Right renal cortex interstitium (tissue), 3 donors: ENCODE measurements at regions not wholly inside any gene's neighbourhood (a gene's known extent, or its start where the extent isn't known, plus 50 kb on each side); places are given as distances from the start of the nearest gene placed in this dataset.
A peak's percentile ranks its signal among the peaks of the same experiment; 100 is the strongest.

Experiments
- DNase-seq, 3 donors: peaks; one replicate each; pipeline ENCODE4 v3.0.0-alpha.2; 2013; ENCODE audit warnings: low read depth in 3 of 3, low spot score in 2 of 3

DNA sequence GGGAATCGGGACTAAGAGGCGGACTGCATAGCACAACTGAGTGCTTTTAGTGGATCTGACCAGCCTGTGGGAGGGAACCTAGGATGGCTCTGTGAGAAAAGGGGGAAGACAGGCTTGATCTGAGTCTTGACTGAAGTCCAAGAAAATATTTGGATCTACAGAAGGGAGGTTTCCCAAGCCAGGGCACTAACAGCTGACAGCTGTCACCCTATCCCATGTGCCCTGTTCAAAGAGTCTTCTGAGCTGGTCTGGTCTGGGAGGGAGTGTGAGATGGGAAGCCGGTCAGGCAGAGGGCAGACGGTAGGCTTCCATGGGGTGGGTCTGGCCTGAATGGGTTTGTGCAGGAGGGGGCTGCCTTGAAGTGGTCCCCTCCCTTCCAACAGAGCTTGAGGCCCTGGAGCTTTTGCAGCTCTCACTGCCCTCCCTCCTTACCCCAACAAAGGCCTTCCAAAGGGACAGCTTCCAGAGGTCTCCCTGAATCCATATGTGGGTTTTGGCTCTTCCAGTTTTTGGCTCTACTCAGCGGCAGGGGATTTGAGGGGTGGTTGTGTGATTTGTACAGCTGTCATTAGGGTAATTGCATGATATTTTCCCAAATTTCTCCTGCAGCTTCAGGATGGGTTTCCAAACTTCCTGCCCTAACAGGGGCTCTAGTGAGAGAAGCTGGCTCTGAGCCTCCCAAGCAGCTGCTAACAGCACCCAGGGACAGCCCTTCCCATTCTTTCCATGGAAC, 643.7 kb downstream of the BCOR start:
- DNase-seq, result no peak

DNA sequence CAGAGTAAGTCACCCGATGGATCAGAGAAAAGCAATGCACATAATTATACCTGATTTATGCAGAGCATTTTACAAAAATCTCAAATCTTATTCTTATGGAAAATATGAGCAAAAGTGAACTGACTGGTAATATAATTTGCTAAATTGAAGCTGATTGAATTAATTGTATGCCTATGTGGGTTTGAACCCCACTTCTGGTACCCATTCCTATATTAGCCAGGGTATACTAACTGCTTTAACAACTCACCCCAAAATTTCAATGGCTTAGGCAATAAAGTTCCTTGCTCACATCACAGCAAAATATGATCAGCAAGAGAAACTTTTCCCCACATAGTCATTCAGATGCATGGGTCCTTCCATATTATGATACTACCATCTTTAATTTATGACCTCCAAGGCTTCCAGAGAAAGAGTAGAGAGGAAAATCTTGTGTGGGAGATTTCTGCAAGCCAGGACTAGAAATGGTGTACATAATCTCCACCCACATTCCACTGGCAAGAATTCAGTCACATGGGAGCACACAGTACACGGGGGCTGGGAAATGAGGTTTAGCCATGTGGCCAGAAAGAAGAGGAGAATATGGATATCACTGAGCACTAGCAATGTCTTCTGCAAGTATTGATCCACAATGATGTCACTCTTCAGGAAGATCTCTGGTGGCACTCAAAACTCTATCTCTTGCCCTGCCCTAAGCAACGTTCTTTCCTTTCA, 640.7 kb downstream of the BCOR start:
- no peak for DNase-seq

DNA sequence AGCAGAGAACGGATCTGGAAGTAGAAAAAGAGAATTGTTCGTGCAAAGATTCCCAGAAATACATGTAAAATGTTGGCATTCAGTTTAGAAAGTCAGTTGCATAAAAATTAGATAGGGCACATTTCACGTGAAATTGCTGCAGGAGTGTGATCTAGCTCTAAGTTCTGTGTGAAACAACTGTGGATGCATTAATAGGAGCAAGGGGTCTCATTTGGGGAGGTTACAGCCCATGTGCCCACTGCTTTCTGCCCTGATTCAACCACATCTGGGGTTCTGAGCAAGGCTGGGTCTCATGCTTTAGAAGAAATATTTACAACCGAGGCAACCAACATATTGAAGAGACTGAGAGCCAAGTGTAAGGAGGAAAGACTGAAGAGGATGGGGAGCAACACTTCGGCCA, 639.0 kb downstream of the BCOR start:
- no peak for DNase-seq

DNA sequence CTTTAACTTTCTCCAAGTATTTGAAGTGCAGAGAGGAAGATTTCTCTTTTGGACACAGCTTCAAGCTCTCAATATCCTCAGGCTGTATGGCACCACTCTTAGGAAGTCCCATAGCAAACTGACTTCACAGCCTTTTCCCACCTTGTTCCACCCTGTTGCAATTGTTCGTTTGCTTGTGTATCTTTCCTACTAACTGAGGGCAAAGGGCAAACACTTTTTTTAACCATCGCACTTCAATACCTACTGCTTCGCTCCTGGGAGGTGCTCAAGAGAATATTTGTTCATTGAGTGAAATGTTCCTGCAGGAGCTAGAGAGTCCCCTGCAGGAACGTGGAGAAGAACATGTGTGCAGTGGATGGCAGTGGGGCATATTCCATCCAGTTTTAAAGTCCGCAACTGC, 638.6 kb downstream of the BCOR start:
- DNase-seq, result no peak

DNA sequence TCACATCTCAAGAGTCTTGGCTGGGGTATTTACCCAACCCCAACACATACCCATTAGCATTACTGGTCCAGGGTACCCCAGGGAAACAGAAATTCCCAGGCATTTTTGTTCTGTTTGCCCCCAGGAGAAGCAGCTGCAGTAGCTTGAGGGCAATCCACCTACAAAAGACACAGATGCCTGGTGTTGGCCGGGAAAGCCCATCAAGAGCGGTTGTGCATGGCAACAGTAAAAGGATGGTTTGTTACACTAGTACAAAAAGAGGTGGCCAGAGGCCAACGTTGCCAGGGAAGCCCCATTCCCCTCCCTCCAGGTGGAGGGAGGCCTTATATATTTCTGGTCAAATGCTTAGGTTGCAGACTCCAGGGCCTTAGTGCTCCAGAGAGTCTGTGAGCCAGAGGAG, 637.8 kb downstream of the BCOR start:
- no peak for DNase-seq

DNA sequence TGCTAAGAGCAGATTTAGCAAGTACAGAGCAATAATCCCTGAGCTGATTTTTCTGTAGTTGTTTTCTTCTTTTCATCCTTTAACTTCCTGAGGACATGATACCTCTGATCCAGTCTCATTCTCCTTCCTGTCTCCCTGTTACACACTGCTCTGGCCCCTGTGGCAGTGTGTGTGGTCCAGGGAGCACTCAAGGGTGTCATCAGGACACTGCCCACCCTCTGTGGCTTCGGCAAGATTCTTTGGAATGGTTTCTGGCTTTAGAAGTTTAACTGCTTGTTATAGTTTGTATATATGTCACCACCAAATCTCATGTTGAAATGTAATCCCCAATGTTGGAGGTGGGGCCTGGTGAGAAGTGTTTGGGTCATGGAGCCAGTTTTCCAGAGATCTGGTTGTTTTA, 637.3 kb downstream of the BCOR start:
- DNase-seq, result no peak

DNA sequence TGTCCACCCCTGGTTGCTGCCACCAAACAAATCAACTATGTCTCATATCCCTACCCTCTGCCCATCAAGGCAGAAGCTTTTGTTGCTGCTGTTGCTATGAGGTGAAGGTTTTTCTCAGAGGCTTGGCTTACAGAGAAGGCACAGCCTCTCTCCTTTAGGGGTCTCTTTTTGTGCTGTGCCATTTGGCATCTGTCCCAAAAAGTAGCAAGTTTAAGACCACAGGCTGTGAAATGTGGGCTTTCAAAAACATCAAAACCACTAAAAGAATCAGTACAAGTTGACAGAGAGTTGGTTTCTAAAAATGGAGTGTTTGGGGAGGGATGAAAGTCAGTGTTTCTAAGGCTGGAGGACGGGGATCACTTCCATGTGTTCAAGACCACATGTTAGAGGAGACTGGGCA, 634.9 kb downstream of the BCOR start:
- DNase-seq, result no peak

DNA sequence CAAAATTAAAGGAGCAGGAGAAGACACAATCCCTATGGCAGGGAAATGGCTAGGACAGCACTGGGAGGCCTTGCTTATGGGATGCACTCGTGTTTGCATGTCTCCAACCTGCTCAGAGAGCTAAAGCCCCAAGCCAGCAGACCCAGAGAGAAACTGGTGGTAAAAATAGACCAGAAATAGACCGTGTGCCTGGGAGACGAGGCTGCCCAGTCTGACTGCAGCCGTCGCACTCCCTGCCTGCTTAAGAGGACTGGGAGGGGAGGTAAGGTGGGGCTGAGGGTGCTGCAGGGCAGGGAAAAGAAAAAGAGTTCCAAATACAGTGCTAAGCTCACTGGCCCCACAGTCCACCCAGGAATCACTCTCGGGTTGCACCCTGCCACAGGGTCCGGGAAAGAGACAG, 633.5 kb downstream of the BCOR start:
- no peak for DNase-seq

DNA sequence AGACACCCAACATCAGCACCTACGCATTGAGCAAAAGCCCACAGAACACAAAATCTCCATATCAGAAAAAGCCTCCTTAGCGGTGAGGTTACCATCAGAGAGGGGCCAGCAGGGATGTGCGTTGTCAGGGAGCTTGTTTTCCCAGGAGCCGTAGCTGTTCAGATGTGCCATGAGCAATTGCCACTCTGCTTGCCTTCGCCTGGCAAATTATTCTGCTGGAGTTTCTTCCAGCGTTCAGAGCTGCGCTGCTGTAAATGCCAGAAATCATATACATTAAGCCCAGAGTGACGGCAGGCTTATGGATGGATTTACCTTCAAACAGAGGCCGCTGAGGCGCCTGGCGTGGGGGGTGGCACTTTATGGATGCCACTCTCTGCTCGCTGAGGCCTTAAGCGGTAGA, 632.3 kb downstream of the BCOR start:
- no peak for DNase-seq

DNA sequence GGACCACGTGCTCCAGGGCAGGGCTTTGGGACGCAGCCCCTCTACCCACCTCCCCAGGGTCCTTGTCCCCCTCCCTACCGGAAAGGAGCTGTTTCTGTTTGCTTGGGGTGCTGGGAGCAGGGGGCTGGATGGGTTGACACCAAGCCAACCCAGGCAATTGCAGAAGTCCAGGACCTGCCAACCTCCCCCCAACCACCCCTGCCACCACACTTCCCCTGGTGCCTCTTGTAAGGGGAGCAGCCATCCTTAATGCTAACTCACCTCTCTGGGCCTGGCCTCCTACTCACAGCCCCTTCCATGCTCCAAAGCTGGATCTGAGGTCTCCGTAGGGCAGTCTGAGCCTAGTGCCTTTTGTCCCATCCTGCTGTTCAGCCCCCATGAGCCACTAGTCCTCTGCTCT, 631.9 kb downstream of the BCOR start:
- no peak for DNase-seq

DNA sequence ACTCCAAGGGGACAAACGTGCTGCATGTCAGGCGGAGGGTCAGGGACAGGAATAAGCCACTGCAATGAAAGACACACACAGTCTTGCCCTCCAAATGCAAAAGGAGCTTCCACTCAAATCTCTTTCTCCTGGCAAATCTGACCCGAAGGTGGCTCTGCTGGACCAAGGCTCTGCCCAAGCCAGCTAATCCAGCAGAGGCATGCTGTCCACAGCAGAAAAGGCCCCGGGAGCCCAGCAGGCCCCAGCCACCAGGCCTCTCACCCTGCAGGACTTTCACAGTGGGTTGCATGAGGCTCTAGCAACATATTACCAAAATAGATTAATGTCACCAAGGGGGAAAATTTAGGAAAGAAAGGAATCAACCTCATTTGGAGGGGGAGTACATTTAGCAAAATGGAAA, 628.6 kb downstream of the BCOR start:
- no peak for DNase-seq

DNA sequence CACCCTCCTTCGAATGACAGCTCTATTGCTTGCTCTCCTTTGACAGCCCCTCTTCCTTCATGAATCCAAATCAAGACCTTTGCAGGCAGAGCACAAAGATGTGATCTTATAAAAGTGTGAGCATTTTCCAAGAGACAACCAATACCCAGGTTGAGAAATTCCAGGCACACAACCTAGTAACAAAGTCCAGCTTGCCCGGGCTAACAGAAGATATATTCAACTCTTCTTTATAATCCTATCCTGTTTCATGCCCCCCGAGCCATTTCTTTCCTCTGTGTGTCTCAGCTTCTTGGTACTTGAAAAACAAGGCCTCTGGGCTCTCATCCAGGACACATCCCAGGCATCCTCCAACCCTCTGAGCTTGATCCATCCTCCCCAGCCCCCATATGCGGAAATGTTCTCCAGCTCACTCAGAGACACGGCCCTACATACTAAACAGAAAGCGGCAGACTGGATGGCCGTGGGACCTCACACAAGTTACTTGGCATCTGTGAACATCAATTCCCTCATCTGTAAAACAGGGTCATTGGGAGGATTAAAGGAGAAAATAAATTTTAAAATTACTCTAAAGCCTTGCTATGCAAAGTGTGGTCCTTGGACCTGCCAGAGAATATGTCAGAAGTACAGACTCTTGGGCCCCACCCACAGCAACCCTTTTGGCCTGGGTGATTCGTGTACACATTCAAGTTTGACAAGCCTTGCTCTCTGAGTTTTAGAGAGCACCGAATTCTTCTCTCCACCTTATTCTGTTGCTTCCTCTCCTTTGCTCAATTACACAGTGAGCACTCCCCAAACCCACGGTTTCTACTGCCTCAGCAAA, 627.0 kb downstream of the BCOR start:
- no peak for DNase-seq

DNA sequence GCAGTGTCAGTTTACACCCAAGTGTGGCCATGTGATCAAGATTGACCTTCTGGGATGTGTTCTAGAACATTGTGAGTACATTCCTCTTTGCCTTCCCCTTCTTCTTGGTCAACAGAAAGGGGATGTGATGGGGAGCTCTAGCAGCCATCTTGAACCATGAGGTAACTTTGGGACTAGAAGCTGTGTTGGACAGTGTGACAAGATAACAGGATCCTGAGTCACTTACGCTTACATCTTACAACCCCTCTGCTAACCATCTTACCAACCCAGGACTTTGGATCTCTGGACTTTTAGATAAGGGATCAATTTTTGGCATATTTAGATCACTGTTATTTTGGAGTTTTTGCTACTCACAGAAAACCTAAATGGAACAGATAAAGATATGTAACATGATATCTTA, 625.6 kb downstream of the BCOR start:
- DNase-seq, result no peak

DNA sequence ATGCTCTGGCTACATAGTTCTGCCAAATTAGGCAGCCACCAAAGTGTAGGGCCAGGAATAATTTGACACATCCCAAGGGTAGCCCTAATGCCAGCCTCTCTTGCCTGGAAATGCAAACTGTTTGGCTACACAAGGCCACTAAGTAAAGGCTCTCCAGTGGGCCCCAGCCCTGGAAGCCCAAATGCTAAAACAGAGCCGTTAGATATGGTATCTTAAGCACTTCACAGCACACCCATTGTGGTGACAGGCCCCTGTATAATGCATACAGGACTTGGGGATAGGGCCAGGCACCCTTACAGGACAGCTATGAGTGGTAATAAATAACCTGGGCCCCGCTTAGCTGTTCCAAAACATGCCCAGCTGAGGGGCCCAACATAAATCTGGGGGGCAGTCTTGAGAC, 623.9 kb downstream of the BCOR start:
- DNase-seq, result no peak

DNA sequence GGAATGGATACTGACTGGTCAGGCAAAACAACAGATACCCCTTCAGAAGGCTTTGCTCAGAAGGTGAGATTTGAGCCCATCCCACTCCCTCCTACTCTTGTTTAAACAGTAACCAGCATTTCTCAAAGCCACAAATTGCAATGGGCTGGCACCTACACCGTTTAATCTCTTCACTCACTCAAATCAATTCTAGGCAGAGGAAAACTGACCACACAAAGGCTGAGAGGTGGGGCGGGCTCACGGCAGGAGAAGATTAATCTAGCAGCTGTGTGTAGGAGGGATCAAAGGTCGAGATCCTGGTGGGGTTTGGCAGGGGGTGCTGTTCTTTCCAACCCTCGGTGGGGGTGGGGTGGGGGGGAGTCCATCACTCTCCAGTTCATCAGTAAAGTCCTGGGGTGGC, 622.4 kb downstream of the BCOR start:
- DNase-seq, result no peak

DNA sequence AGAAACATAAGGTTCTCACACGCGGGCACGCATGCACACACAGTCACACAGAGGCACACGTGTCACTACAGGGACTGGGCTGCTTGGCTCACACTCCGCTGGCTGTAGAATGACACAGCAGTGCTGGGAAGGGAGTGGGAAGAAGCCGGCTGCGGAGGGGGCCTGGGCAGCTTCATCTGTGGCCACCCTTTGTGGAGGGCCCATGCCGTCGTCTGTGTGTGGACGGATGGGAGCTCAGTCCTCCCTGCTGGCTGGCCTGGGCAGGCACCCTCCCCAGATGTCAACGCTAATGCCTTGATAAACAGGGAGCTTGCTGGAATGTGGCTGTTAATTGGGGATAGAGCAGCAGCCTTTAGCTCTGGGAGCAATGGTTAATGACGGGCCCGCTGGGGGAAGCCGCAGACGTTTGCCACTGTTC, 621.1 kb downstream of the BCOR start:
- no peak for DNase-seq

DNA sequence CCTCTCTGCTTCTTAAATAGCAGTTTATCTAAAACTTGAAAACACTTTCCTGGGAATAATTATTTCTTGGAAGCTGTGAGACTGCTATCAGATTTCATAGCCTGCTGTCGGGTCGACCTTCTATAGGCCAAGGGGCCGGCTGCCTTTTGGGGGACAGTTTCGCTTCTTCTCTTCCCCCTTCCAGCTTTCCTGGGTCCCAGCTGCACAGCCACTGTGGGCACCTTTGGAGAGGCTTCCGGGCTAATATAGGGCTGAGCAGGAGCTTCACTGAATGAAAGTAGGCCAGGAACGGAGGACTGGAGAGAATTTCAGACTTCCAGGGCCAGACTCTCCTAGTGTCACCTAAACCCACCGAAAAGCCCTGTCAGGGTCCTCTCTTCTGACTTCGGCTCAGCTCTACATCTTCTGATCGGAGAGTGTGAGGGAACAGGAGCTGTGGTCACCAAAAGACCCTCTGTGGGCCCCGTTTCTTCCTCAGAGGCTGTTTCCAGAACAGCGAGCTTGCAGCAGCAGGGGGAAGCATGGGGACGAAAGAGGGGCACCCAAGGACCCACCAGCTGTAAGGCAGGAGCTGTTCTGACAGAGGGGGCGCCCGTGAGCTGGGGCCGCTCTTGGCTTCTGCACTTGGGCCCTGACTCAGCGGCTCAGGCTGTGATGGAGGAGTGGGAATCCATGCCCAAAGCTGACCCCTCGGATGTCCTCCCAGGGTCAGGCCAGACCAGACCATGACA, 620.6 kb downstream of the BCOR start:
- DNase-seq, result no peak

DNA sequence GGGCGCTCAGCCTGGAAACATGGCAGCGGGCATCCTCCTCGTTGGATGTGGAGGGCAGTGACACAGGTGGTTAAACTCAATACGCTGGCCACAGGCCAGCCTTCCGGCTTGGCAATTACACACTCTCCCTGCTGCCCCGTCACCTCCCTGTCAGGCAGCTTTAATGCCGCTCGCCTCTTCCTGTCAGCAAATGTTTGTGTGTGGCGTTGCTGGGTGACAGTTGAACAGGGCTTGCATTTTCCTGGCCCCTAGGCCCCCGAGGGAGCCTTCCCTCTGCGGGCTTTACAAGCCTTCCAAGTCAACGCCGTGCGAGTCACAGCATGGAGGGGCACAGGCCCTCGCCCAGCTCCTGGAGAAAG, 620.0 kb downstream of the BCOR start:
- peak in 2 of 3 donors; percentile 56 to 63 for DNase-seq

DNA sequence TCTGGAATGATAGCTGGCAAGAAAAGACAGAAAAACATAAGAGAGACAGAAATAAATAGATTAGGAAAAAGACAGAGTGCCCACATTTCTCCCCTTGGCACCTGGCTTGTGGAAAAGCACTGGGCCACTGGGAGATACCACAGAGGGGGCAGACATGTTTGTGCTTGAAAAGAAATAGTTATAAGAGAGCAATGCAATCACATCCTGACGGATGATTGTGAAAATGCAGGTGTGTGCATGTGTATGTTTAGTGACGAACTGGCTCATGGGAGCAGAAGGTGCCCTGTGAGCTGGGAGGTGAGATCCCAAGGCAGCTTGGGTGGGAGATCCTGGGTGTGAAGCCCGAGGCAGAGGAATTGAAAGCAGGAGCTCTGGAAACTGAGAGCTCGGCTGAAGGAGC, 617.9 kb downstream of the BCOR start:
- DNase-seq, result no peak

DNA sequence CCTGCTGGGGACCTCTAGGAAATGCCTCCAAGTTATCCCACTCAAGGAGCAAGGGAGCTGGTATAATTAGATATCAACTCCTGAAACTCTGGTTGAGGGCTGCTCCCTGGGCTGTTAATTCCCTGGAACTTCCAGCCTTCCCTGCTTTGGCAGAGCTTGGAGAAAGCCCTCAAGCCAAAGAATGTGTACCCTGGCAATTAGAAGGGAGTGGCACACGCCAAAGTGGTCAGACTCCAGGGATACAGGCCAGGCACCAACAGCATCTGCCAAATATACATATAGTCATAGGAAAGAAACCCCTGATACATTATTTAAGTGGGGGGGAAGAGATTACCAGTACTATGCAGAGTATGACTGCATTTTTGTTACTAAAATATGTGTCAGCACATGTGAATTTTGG, 616.8 kb downstream of the BCOR start:
- DNase-seq, result no peak

DNA sequence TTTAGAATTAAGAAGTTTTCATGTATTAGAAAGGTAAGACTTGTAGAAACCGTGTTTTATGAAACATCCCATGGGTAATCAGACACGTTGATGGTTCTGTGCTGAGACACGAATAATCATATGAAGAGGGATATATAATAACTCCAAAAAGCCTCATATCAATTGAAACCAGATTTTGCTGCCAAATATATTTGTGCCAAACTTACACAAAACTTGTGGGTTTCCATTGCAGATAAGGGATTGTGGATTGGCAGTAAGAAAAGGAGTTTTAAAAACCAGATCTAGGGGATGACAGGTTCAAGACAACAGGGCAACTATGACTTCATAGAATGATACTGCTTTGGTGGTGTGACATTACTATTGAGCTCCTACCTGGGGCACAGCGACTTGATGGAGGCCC, 616.1 kb downstream of the BCOR start:
- no peak for DNase-seq
